Duodenal mucosa (tissue), 2 donors: ENCODE measurements at regions not wholly inside any gene's neighbourhood (a gene's known extent, or its start where the extent isn't known, plus 50 kb on each side); places are given as distances from the start of the nearest gene placed in this dataset.

Experiments used
- H3K27ac ChIP-seq: one replicate; pipeline ENCODE4 v1.7.0; 2013; ENCODE audit warnings: low read depth, low read length
- H3K27me3 ChIP-seq, 2 donors: one replicate each; pipeline ENCODE4 v1.7.0; 2013; ENCODE audit warnings: low read length in 2 of 2, control low read depth in 1 of 2; ENCODE audit not compliant: insufficient read depth in 2 of 2, control insufficient read depth in 1 of 2
- H3K36me3 ChIP-seq, 2 donors: one replicate each; pipeline ENCODE4 v1.7.0; 2013; ENCODE audit warnings: low read length in 2 of 2, control low read depth in 1 of 2; ENCODE audit not compliant: insufficient read depth in 2 of 2, control insufficient read depth in 1 of 2
- H3K4me1 ChIP-seq, 2 donors: one replicate each; pipeline ENCODE4 v1.7.0; 2013; ENCODE audit warnings: low read length in 2 of 2, control low read depth in 1 of 2; ENCODE audit not compliant: insufficient read depth in 2 of 2, control insufficient read depth in 1 of 2
- H3K4me3 ChIP-seq, 2 donors: one replicate each; pipeline ENCODE4 v1.7.0; 2013; ENCODE audit warnings: low read length in 2 of 2, low read depth in 1 of 2
- H3K9ac ChIP-seq, 2 donors: one replicate each; pipeline ENCODE4 v1.7.0; 2013; ENCODE audit warnings: low read length in 2 of 2, low read depth in 1 of 2
- H3K9me3 ChIP-seq, 2 donors: one replicate each; pipeline ENCODE4 v1.7.0; 2013; ENCODE audit warnings: low read length in 2 of 2, control low read depth in 1 of 2; ENCODE audit not compliant: control insufficient read depth in 1 of 2

DNA sequence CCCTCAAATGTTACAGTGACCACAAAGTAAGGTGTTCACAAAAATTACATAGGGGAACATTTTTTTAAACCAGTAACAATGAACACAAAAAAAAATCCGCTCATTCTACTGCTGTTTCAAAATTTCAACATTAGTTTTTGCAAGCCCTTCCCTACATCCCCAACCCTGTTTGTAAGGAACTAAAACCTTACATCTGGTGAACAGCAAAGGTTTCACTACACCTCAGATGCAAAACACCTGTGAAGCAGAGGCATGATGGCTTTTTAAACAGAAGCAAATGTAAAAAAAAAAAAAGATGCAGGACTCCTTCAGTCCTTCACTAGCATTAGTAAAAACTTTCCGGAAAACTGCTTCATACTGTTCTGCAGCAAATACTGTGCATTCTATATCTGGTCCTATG, 50.0 kb upstream of the API5 start:
- no peak overlapping the region for H3K4me3 ChIP-seq
- H3K27me3 ChIP-seq, result no peaks in the 10 kb centered on the region
- no peak overlapping the region for H3K9ac ChIP-seq
- H3K36me3 ChIP-seq, result no peaks in the 10 kb centered on the region
- no peaks in the 10 kb centered on the region for H3K4me1 ChIP-seq
- H3K9me3 ChIP-seq, result no peaks in the 10 kb centered on the region
- no peak overlapping the region for H3K27ac ChIP-seq
